ENCODE measurements at regions not wholly inside any gene's neighbourhood (a gene's known extent, or its start where the extent isn't known, plus 50 kb on each side); places are given as distances from the start of the nearest gene placed in this dataset.

DNA sequence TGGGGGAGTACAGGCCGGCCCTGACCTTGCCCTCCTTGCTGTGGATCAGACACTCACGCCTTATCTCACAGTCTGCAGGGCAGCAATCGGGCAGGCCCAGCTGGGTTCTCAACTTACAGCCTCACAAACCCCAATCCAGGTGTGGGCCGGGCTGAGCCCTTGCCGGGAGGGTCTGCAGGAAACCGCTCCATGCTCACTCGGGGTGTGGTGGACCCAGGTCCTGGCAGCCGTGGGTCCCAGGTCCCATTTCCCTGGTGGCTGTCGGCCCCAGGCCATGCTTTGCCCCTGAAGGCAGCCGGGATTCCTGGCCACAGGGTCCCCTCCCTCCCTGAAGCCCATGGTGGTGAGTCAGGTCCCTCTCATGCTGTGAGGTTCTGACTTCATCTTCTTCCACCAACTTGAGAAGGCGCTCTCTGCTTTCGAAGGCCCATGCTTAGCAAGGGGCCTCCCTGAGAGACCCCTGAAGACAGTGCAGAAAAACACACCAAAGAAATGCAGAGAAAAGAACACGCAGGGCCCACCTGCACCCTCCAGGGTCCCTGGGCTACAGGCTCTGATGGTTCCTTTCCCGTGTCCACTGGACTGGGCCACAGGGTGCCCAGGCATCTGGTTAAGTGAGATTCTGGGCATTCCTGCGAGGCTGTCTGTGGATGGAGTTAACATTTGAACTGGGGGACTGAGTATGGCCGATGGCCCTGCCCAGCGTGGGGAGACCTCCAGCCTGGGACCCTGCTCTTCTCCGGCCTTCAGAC lies 588.2 kb downstream of the BRD1 start:
- dilution Hi-C loops (cut with HindIII; ENCODE audit: low sequenced_read_pairs, unreplicated experiment): no loop called here
- Histone ChIP-seq H3K79me1 (ENCODE audit: low read depth in 1 of 2, low read length in 2 of 2) (no peaks in the 10 kb centered on the region), H2BK15ac (ENCODE audit: low read depth, low read length) (no peak overlapping the region), H2AK9ac (replicated peaks; ENCODE audit: low read depth, low read length, poor library complexity) (no peak overlapping the region), H2AK5ac (ENCODE audit: low read depth, low read length) (no peak overlapping the region), H3K27me3 (ENCODE audit: control insufficient read depth, insufficient read depth, low read length) (no peaks in the 10 kb centered on the region), H3K4me1 (ENCODE audit: control insufficient read depth, insufficient read depth, low read length) (no peaks in the 10 kb centered on the region), H3K4me3 (ENCODE audit: insufficient read depth, low read depth, low read length) (no peak overlapping the region), H4K20me1 (ENCODE audit: insufficient read depth, low read length) (no peaks in the 10 kb centered on the region), H3K9me1 (ENCODE audit: insufficient read depth, low read length) (no peaks in the 10 kb centered on the region), H3K18ac (ENCODE audit: low read depth, low read length) (no peak overlapping the region), H3K4ac (ENCODE audit: low read depth, low read length) (no peak overlapping the region), H3K9ac (ENCODE audit: low read depth, low read length) (no peak overlapping the region), H3K9me3 (ENCODE audit: control insufficient read depth, insufficient read depth, low read length) (peaks cover 63% of the 10 kb centered on the region), H3K23ac (ENCODE audit: low read depth, low read length) (no peak overlapping the region), H3K36me3 (ENCODE audit: control insufficient read depth, insufficient read depth, low read length) (no peaks in the 10 kb centered on the region), H3K14ac (replicated peaks; ENCODE audit: low read depth, low read length) (no peak overlapping the region), H2AFZ (replicated peaks; ENCODE audit: low read length, poor library complexity) (no peak overlapping the region), H4K5ac (ENCODE audit: low read depth, low read length) (no peak overlapping the region), H3K56ac (ENCODE audit: extremely low read depth, insufficient read depth, low read length) (no peak overlapping the region), H4K91ac (ENCODE audit: insufficient read depth, low read depth, low read length) (no peak overlapping the region), H3K27ac (ENCODE audit: insufficient read depth, low read length) (no peak overlapping the region), H2BK120ac (ENCODE audit: low read depth, low read length) (no peak overlapping the region), H2BK5ac (ENCODE audit: low read depth, low read length, poor library complexity, severe bottlenecking) (no peak overlapping the region), H2BK20ac (ENCODE audit: low read depth, low read length) (no peak overlapping the region), H4K8ac (ENCODE audit: low read depth in 2 of 2, low read length in 2 of 2) (no peak overlapping the region), H3K4me2 (ENCODE audit: low read depth, low read length) (no peak overlapping the region)
- in situ Hi-C loops (cut with MboI; ENCODE audit: low sequenced_read_pairs): no loop called here
- ChIA-PET POLR2A (ENCODE audit: unreplicated experiment) (no interaction called here), CTCF (no interaction called here)
- BruUV-seq (replicated peaks): no TSS peak
- TF ChIP-seq CTCF (conservative IDR thresholded peaks at IDR 0.05; ENCODE audit: low read depth, low read length): no peak
- TF ChIP-seq ELK1 (IDR thresholded peaks at IDR 0.05; ENCODE audit: borderline replicate concordance, low read depth, low read length): no peak
- TF ChIP-seq FOS (IDR thresholded peaks at IDR 0.05; ENCODE audit: low read depth, low read length): no peak
- no peak for TF ChIP-seq RCOR1 (IDR thresholded peaks at IDR 0.05; ENCODE audit: insufficient replicate concordance, low read length)
- TF ChIP-seq, protein P1, sequence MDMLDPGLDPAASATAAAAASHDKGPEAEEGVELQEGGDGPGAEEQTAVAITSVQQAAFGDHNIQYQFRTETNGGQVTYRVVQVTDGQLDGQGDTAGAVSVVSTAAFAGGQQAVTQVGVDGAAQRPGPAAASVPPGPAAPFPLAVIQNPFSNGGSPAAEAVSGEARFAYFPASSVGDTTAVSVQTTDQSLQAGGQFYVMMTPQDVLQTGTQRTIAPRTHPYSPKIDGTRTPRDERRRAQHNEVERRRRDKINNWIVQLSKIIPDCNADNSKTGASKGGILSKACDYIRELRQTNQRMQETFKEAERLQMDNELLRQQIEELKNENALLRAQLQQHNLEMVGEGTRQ (IDR thresholded peaks at IDR 0.05; ENCODE audit: low read depth, low read length): no peak
- no peak for TF ChIP-seq RAD21 (IDR thresholded peaks at IDR 0.05; ENCODE audit: low read length)
- TF ChIP-seq MXI1 (IDR thresholded peaks at IDR 0.05; ENCODE audit: borderline replicate concordance, low read depth, low read length): no peak
- no peak for TF ChIP-seq POLR2A (IDR thresholded peaks at IDR 0.05; ENCODE audit: low read depth, low read length)
- no peak for TF ChIP-seq NFE2L2 (IDR thresholded peaks at IDR 0.05; ENCODE audit: low read depth, low read length)
- TF ChIP-seq RFX5 (IDR thresholded peaks at IDR 0.05; ENCODE audit: low read depth, low read length): no peak
- TF ChIP-seq MAZ (IDR thresholded peaks at IDR 0.05; ENCODE audit: borderline replicate concordance, low read depth, low read length): no peak
- TF ChIP-seq BHLHE40 (IDR thresholded peaks at IDR 0.05; ENCODE audit: low read depth, low read length): no peak
- TF ChIP-seq CHD1 (IDR thresholded peaks at IDR 0.05; ENCODE audit: low read depth, low read length): no peak
- no peak for TF ChIP-seq SMC3 (IDR thresholded peaks at IDR 0.05; ENCODE audit: low read depth, low read length)
- no peak for TF ChIP-seq MAFK (IDR thresholded peaks at IDR 0.05; ENCODE audit: low read depth, low read length)
- no peak for TF ChIP-seq CEBPB (IDR thresholded peaks at IDR 0.05; ENCODE audit: low read depth, low read length)
- DNase-seq (no peak), ATAC-seq (ENCODE audit: low read depth) (no peak)
- intact Hi-C loops (cut with micrococcal nuclease): no loop called here
- 78% methylated on average over 6 of the region's 18 CpGs; no CpG with 5 or more reads in 1 of the 2 experiments for whole genome bisulfite sequencing, 2 experiments (ENCODE audit: extremely low coverage in 2 of 2, insufficient read length in 1 of 2)

Data from IMR-90 (cell line).